ENCODE measurements at regions not wholly inside any gene's neighbourhood (a gene's known extent, or its start where the extent isn't known, plus 50 kb on each side); places are given as distances from the start of the nearest gene placed in this dataset.
"Not testable (repeated sequence)": the region's sequence is repeated elsewhere in the genome, so short reads cannot be mapped to it uniquely, and the experiment has no call there.

GRCh38 chrX:39798488-39798887 is 299.3 kb downstream of the BCOR start:
- not testable (repeated sequence) for TF ChIP-seq CTCF, POLR2A, POLR2AphosphoS5 (IDR thresholded peaks at IDR 0.05)
